BJ (cell line): ENCODE measurements at regions not wholly inside any gene's neighbourhood (a gene's known extent, or its start where the extent isn't known, plus 50 kb on each side); places are given as distances from the start of the nearest gene placed in this dataset.
"Not testable (repeated sequence)": the region's sequence is repeated elsewhere in the genome, so short reads cannot be mapped to it uniquely, and the experiment has no call there.

Experiments used
- CTCF ChIA-PET: fragments of 350-600 bp; formaldehyde crosslinking; extraction: SDS; loops from one replicate; lab custom pipeline; 2021; ENCODE audit warnings: antibody characterized with exemption, inconsistent platforms; lab: Yijun Ruan, JAX
- POLR2A ChIA-PET: fragments of 300-600 bp; sonication (Branson Sonifier 250); formaldehyde crosslinking; extraction: SDS; loops from one replicate; lab custom pipeline; 2021; ENCODE audit warnings: antibody characterized with exemption; lab: Charles Lee
- DNase-seq: peaks from one replicate; pipeline ENCODE4 v3.0.0-alpha.2; 2011; ENCODE audit warnings: low read depth
- H3K27me3 ChIP-seq: 2 replicates; pipeline ENCODE4 v1.6.0; 2011; ENCODE audit warnings: low read length; ENCODE audit not compliant: control insufficient read depth, insufficient read depth
- H3K36me3 ChIP-seq: 2 replicates; pipeline ENCODE4 v1.5.1; 2011; ENCODE audit warnings: low read length; ENCODE audit not compliant: control insufficient read depth, insufficient read depth
- H3K4me3 ChIP-seq: 2 replicates; pipeline ENCODE4 v1.5.1; 2011; ENCODE audit warnings: low read depth, mild to moderate bottlenecking, control low read depth, low read length
- CTCF ChIP-seq: IDR thresholded peaks from 2 replicates; pipeline ENCODE4 v1.5.1; 2011; ENCODE audit warnings: low read depth, mild to moderate bottlenecking, control low read depth, inconsistent platforms, low read length, moderate library complexity; ENCODE audit not compliant: insufficient read depth

- ChIA-PET POLR2A (no interaction called here), CTCF (no interaction called here)
- H3K36me3 ChIP-seq, result no peaks in the 10 kb centered on the region
- TF ChIP-seq CTCF, result no peak
- no peaks in the 10 kb centered on the region for H3K27me3 ChIP-seq
- no peak for DNase-seq
- no peak overlapping the region for H3K4me3 ChIP-seq
Observed at GRCh38 chr6:141830530-141830929, 302.2 kb upstream of the GJE1 start.

DNA sequence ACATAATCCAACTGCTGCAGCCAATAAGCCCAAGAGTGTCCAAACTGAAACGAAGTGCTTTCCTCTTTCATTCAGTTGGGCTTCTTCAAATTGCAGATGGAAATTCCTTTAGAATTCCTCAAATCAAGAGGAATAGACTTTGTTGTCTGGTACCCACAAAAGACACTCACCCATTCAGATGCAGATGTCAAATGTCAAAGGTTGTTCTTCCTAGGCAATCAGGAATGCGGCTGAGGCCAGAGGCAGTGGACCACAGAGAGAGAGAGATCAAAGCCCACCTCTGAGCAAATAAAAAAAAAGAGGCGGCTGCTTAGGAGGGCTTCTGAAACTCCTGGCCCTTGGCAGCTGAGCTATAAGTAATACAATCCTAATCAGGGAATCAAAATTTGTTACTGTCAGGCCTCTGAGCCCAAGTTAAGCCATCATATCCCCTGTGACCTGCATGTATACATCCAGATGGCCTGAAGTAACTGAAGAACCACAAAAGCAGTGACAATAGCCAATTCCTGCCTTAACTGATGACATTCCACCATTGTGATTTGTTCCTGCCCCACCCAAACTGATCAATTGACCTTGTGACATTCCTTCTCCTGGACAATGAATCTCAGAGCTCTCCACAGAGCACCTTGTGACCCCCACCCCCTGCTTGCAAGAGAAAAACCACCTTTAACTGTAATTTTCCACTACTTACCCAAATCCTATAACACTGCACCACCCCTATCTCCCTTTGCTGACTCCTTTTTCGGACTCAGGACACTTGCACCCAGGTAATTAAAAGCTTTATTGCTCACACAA is 303.0 kb upstream of the GJE1 start:
- POLR2A ChIA-PET, result no interaction called here
- Histone ChIP-seq H3K36me3 (no peaks in the 10 kb centered on the region), H3K27me3 (no peaks in the 10 kb centered on the region), H3K4me3 (no peak overlapping the region)
- CTCF ChIA-PET, result no interaction called here
- DNase-seq, result no peak
- no peak for TF ChIP-seq CTCF

- ChIA-PET POLR2A (no interaction called here), CTCF (no interaction called here)
- DNase-seq, result no peak
- H3K27me3 ChIP-seq, result no peaks in the 10 kb centered on the region
- no peak for TF ChIP-seq CTCF
- no peaks in the 10 kb centered on the region for H3K36me3 ChIP-seq
- no peak overlapping the region for H3K4me3 ChIP-seq
Observed at GRCh38 chr6:141824350-141824749, 308.4 kb upstream of the GJE1 start.

- DNase-seq, CTCF ChIA-PET, H3K4me3 ChIP-seq, POLR2A ChIA-PET, H3K36me3 ChIP-seq, H3K27me3 ChIP-seq: not testable (repeated sequence)
Observed at GRCh38 chr6:141815039-141815438, 317.7 kb upstream of the GJE1 start.

GRCh38 chr6:141809901-141810300 is 322.8 kb upstream of the GJE1 start:
- H3K4me3 ChIP-seq, result no peak overlapping the region
- ChIA-PET CTCF (no interaction called here), POLR2A (no interaction called here)
- TF ChIP-seq CTCF, result no peak
- no peaks in the 10 kb centered on the region for H3K36me3 ChIP-seq
- no peaks in the 10 kb centered on the region for H3K27me3 ChIP-seq
- no peak for DNase-seq

DNA sequence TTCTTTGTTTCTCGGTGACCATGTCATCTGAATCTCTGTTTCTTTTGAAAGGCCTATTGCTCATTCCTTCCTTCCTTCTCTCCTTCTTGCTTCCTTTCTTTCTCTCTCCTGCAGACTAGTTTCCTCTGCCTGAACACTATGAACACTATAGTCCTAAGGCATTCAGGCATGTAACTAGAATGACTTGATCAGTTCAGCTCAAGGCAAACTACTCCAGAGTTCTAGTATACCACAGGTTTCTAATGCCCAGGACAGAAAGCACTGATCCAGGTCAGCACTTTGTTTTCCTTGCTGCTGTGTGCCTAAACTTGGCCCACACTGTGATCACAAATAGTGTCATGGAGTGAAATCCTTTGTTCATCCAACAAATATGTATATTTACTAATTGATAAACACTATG is 324.1 kb upstream of the GJE1 start:
- POLR2A ChIA-PET, result no interaction called here
- no peak for DNase-seq
- TF ChIP-seq CTCF, result no peak
- Histone ChIP-seq H3K27me3 (no peaks in the 10 kb centered on the region), H3K36me3 (no peaks in the 10 kb centered on the region), H3K4me3 (no peak overlapping the region)
- CTCF ChIA-PET, result no interaction called here

DNA sequence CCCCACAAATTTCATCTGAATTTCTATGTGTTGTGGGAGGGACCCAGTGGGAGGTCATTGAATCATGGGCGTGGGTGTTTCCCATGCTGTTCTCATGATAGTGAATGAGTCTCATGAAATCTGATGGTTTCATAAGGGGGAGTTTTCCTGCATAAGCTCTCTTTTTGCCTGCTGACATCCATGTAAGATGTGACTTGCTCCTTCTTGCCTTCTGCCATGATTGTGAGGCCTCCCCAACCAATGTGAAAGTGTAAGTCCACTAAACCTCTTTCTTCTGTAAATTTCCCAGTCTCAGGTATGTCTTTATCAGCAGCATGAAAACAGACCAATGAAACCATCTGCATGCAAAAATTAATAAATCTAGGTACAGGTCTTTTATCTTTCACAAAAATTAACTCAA is 331.8 kb upstream of the GJE1 start:
- CTCF ChIA-PET, result not testable (repeated sequence)

More for the DNA sequence above, 331.8 kb upstream of the GJE1 start:
- H3K36me3 ChIP-seq, POLR2A ChIA-PET, H3K27me3 ChIP-seq, DNase-seq, H3K4me3 ChIP-seq: not testable (repeated sequence)
